MM.1S (cell line): ENCODE measurements at regions not wholly inside any gene's neighbourhood (a gene's known extent, or its start where the extent isn't known, plus 50 kb on each side); places are given as distances from the start of the nearest gene placed in this dataset.

Experiments used
- DNase-seq: peaks from one replicate; pipeline ENCODE4 v3.0.0-alpha.2; 2015
- H2AFZ ChIP-seq: fragments of 300-600 bp; sonication (generic); 2 replicates; pipeline ENCODE4 v1.6.0; 2016; ENCODE audit warnings: antibody characterized with exemption, low read length
- H3F3A ChIP-seq: fragments of 300-600 bp; sonication (generic); 2 replicates; pipeline ENCODE4 v1.6.1; 2016; ENCODE audit warnings: mild to moderate bottlenecking, antibody characterized with exemption, low read length, moderate library complexity, mixed read lengths; ENCODE audit not compliant: insufficient read depth
- H3K27ac ChIP-seq: fragments of 300-600 bp; sonication (generic); 2 replicates; pipeline ENCODE4 v1.5.1; 2016; ENCODE audit warnings: mild to moderate bottlenecking, low read length
- H3K27me3 ChIP-seq: fragments of 300-600 bp; sonication (generic); replicated peaks from 2 replicates; pipeline ENCODE4 v1.6.0; 2016; ENCODE audit warnings: low read length; ENCODE audit not compliant: insufficient read depth
- H3K36me3 ChIP-seq: fragments of 300-600 bp; sonication (generic); replicated peaks from 2 replicates; pipeline ENCODE4 v1.6.1; 2016; ENCODE audit warnings: mild to moderate bottlenecking, low read length, mixed read lengths; ENCODE audit not compliant: insufficient read depth
- H3K4me1 ChIP-seq: fragments of 300-600 bp; sonication (generic); 2 replicates; pipeline ENCODE4 v1.6.1; 2016; ENCODE audit warnings: low read length, mixed read lengths
- H3K4me2 ChIP-seq: fragments of 300-600 bp; sonication (generic); 2 replicates; pipeline ENCODE4 v1.6.0; 2016; ENCODE audit warnings: low read depth, low read length
- H3K4me3 ChIP-seq: fragments of 300-600 bp; sonication (generic); 2 replicates; pipeline ENCODE4 v1.5.1; 2016; ENCODE audit warnings: low read length, mixed read lengths
- H3K79me2 ChIP-seq: fragments of 300-600 bp; sonication (generic); 2 replicates; pipeline ENCODE4 v1.6.1; 2016; ENCODE audit warnings: mixed run types, low read length, mixed read lengths
- H3K9ac ChIP-seq: fragments of 300-600 bp; sonication (generic); 2 replicates; pipeline ENCODE4 v1.6.1; 2016; ENCODE audit warnings: low read length, mixed read lengths
- H3K9me2 ChIP-seq: fragments of 300-600 bp; sonication (generic); replicated peaks from 2 replicates; pipeline ENCODE4 v1.6.1; 2016; ENCODE audit warnings: mild to moderate bottlenecking, low read length, mixed read lengths; ENCODE audit not compliant: insufficient read depth
- H3K9me3 ChIP-seq: fragments of 300-600 bp; sonication (generic); replicated peaks from 2 replicates; pipeline ENCODE4 v1.6.1; 2016; ENCODE audit warnings: mild to moderate bottlenecking, low read length, mixed read lengths; ENCODE audit not compliant: insufficient read depth
- H4K20me1 ChIP-seq: fragments of 300-600 bp; sonication (generic); 2 replicates; pipeline ENCODE4 v1.6.1; 2016; ENCODE audit warnings: mild to moderate bottlenecking, low read length, moderate library complexity, mixed read lengths; ENCODE audit not compliant: insufficient read depth
- EZH2 ChIP-seq: fragments of 300-600 bp; sonication (generic); optimal IDR thresholded peaks from 2 replicates; pipeline ENCODE3; 2017; ENCODE audit warnings: low read depth, mild to moderate bottlenecking, antibody characterized with exemption, low read length, mixed read lengths
- EZH2phosphoT487 ChIP-seq: fragments of 300-600 bp; sonication (generic); IDR thresholded peaks from 2 replicates; pipeline ENCODE4 v1.6.1; 2018; ENCODE audit warnings: antibody characterized with exemption, low read length
- TF ChIP-seq, protein P1 (sequence below): fragments of 300-600 bp; sonication (generic); IDR thresholded peaks from 2 replicates; pipeline ENCODE4 v1.5.1; 2016; ENCODE audit warnings: antibody characterized with exemption, low read length, mixed read lengths

DNA sequence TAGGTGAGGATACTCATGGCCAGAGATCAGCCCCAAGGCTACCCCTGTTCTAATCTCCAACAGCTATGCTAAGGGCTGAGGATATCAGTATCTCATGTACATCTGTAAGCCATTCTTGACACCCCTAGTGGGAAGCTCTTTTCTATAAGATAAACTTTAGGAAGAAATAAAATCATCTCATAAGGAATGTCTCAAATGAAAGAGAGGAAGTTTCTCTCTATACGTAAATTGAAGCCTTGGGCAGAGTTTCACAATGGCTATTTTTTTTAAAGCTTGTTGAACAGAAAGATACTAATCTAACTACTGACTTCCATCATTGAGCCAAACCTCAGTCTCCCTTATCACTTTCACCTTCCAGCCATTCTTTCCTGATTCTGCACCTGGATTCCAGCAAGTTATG, 405.7 kb downstream of the PRR16 start:
- H3K9me2 ChIP-seq, result no peaks in the 10 kb centered on the region
- no peaks in the 10 kb centered on the region for H3K9me3 ChIP-seq
- H3K79me2 ChIP-seq, result no peaks in the 10 kb centered on the region
- DNase-seq, result no peak
- H3K4me3 ChIP-seq, result no peak overlapping the region
- no peaks in the 10 kb centered on the region for H3K27me3 ChIP-seq
- H3K27ac ChIP-seq, result no peak overlapping the region
- no peak overlapping the region for H3K9ac ChIP-seq
- no peaks in the 10 kb centered on the region for H4K20me1 ChIP-seq
- no peaks in the 10 kb centered on the region for H3K4me1 ChIP-seq
- TF ChIP-seq EZH2 (no peak), EZH2phosphoT487 (no peak)
- TF ChIP-seq, protein P1, sequence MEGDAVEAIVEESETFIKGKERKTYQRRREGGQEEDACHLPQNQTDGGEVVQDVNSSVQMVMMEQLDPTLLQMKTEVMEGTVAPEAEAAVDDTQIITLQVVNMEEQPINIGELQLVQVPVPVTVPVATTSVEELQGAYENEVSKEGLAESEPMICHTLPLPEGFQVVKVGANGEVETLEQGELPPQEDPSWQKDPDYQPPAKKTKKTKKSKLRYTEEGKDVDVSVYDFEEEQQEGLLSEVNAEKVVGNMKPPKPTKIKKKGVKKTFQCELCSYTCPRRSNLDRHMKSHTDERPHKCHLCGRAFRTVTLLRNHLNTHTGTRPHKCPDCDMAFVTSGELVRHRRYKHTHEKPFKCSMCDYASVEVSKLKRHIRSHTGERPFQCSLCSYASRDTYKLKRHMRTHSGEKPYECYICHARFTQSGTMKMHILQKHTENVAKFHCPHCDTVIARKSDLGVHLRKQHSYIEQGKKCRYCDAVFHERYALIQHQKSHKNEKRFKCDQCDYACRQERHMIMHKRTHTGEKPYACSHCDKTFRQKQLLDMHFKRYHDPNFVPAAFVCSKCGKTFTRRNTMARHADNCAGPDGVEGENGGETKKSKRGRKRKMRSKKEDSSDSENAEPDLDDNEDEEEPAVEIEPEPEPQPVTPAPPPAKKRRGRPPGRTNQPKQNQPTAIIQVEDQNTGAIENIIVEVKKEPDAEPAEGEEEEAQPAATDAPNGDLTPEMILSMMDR, result no peak
- no peak overlapping the region for H3K4me2 ChIP-seq
- no peaks in the 10 kb centered on the region for H3K36me3 ChIP-seq
- no peaks in the 10 kb centered on the region for H3F3A ChIP-seq
- no peak overlapping the region for H2AFZ ChIP-seq

DNA sequence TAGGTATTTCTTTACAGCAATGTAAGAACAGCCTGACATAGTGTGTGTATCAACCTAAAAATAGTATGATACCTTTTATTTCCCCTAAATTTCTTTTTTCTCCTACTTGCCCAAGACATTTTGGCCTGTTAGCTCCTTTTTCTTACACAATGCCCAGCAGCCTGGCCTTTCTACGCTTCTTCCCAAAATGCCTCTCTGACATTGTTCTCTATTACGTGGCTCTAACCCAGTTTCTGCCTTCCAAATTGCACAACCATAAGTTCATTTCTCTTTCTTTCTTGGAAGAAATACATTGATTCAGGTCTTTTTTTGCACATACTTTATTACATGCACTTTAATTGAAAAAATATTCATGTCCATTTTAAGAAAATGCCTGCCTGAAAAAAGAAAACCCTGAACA, 408.2 kb downstream of the PRR16 start:
- Histone ChIP-seq H3K9me2 (no peaks in the 10 kb centered on the region), H3K27me3 (no peaks in the 10 kb centered on the region), H2AFZ (no peak overlapping the region), H3K4me3 (no peak overlapping the region), H3K9ac (no peak overlapping the region), H3F3A (no peaks in the 10 kb centered on the region), H3K4me1 (no peaks in the 10 kb centered on the region), H4K20me1 (no peaks in the 10 kb centered on the region), H3K36me3 (no peaks in the 10 kb centered on the region), H3K79me2 (no peaks in the 10 kb centered on the region), H3K27ac (no peak overlapping the region), H3K4me2 (no peak overlapping the region), H3K9me3 (no peaks in the 10 kb centered on the region)
- DNase-seq, result no peak
- TF ChIP-seq EZH2phosphoT487 (no peak), EZH2 (no peak)
- TF ChIP-seq, protein P1, result no peak

DNA sequence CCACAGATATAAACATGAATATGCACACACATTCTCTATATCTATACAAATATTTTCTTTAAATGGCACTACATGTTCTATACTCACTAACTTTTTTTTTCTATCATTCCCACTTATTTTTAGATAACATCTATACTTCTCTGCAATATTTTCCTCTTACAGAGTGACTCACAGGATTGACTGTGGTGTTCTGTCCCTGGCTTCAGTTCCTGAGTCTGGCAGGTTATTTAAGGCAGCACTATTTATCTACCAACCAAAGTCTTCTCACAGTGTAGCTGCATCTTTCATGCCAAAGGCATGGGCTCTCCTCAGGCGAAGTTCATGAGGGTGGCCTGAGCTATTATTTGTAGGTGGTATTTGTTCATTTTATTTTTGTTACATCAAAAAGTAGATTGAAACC, 409.0 kb downstream of the PRR16 start:
- H3K4me1 ChIP-seq, result no peaks in the 10 kb centered on the region
- DNase-seq, result no peak
- H2AFZ ChIP-seq, result no peak overlapping the region
- H3K27me3 ChIP-seq, result no peaks in the 10 kb centered on the region
- H3K36me3 ChIP-seq, result no peaks in the 10 kb centered on the region
- H3F3A ChIP-seq, result no peaks in the 10 kb centered on the region
- no peak overlapping the region for H3K9ac ChIP-seq
- H3K9me3 ChIP-seq, result no peaks in the 10 kb centered on the region
- H3K79me2 ChIP-seq, result no peaks in the 10 kb centered on the region
- H3K27ac ChIP-seq, result no peak overlapping the region
- TF ChIP-seq EZH2phosphoT487 (no peak), EZH2 (no peak)
- TF ChIP-seq, protein P1, result no peak
- no peaks in the 10 kb centered on the region for H4K20me1 ChIP-seq
- no peak overlapping the region for H3K4me2 ChIP-seq
- H3K9me2 ChIP-seq, result no peaks in the 10 kb centered on the region
- H3K4me3 ChIP-seq, result no peak overlapping the region
